ENCODE measurements at regions not wholly inside any gene's neighbourhood (a gene's known extent, or its start where the extent isn't known, plus 50 kb on each side); places are given as distances from the start of the nearest gene placed in this dataset.
"Not testable (repeated sequence)": the region's sequence is repeated elsewhere in the genome, so short reads cannot be mapped to it uniquely, and the experiment has no call there.

DNA sequence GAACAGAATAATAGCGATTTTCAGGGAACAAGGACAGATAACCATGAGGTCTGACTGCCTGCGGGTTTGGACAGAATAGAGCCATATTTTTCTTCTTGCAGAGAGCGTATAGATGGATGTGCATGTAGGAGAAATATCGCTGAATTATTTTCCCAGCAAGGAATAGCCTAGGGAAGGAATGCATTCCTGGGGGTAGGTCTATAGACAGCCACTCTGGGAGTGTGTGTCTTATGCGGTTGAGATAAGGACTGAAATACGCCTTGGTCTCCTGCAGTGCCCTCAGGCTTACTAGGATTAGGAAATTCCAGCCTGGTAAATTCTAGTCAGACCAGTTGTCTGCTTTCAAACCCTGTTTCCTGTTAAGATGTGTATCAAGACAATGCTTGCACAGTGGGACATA, 139.3 kb downstream of the ZNF248 start:
- TF ChIP-seq ZNF274 (IDR thresholded peaks at IDR 0.05; ENCODE audit: low read depth, low read length); YY1 (IDR thresholded peaks at IDR 0.05; ENCODE audit: insufficient read depth, insufficient read length): not testable (repeated sequence)

Data from NT2/D1 (cell line).